Activated naive CD8-positive, alpha-beta T cell treated with anti-CD3 and anti-CD28 coated beads, Interleukin-2, amount 50 U/mL, for 24 hours (primary cell): ENCODE measurements at regions not wholly inside any gene's neighbourhood (a gene's known extent, or its start where the extent isn't known, plus 50 kb on each side); places are given as distances from the start of the nearest gene placed in this dataset.

Experiments used
- ATAC-seq: fragments of 150-1000 bp; cut with Tn5 transposase; one replicate; pipeline ENCODE4 v1.10.0; 2021
- DNase-seq: peaks from one replicate; pipeline ENCODE4 v3.0.0; 2021
- H3K27ac Mint-ChIP-seq: one replicate; pipeline ENCODE4 v1.8.0; 2021; ENCODE audit warnings: mild to moderate bottlenecking, mixed read lengths
- H3K27me3 Mint-ChIP-seq: one replicate; pipeline ENCODE4 v1.8.0; 2021; ENCODE audit warnings: mixed read lengths
- H3K36me3 Mint-ChIP-seq: one replicate; pipeline ENCODE4 v1.8.0; 2021; ENCODE audit warnings: low read depth, mixed read lengths
- H3K4me1 Mint-ChIP-seq: one replicate; pipeline ENCODE4 v1.8.0; 2021; ENCODE audit warnings: mixed read lengths
- H3K4me3 Mint-ChIP-seq: one replicate; pipeline ENCODE4 v1.8.0; 2021; ENCODE audit warnings: mild to moderate bottlenecking, moderate library complexity, mixed read lengths
- H3K9me3 Mint-ChIP-seq: one replicate; pipeline ENCODE4 v1.8.0; 2021; ENCODE audit warnings: mixed read lengths

DNA sequence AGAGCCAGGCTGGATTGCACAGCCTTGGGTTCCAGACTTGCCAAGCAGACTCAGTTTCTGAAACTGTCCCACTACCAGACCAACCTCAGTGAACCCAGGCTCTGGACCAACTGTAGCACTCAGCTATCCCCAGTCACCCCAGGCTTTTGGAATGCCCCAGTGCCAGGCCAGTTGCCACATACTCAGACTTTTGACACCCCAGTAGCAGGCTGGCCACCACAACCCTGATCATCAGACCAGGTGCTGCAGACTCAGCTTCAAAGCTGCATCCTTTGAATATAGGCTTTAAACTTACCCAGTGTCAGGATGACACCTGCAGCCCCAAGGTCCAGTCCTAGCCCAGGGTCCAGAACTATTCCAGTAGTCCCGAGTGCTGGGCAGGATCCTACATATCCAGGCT lies 1389.9 kb downstream of the ARAP2 start:
- Mint-ChIP-seq H3K27ac (no peak overlapping the region), H3K9me3 (no peaks in the 10 kb centered on the region), H3K4me1 (no peaks in the 10 kb centered on the region), H3K27me3 (no peaks in the 10 kb centered on the region), H3K4me3 (no peak overlapping the region), H3K36me3 (no peaks in the 10 kb centered on the region)
- DNase-seq (no peak), ATAC-seq (no peak)

GRCh38 chr4:34861666-34862065 lies 1382.6 kb downstream of the ARAP2 start:
- no peak for DNase-seq
- Mint-ChIP-seq H3K36me3 (no peaks in the 10 kb centered on the region), H3K27ac (no peak overlapping the region), H3K9me3 (no peaks in the 10 kb centered on the region), H3K4me3 (no peak overlapping the region), H3K27me3 (no peaks in the 10 kb centered on the region), H3K4me1 (no peaks in the 10 kb centered on the region)
- ATAC-seq: no peak

- no peak overlapping the region for H3K27ac Mint-ChIP-seq
- H3K36me3 Mint-ChIP-seq: no peaks in the 10 kb centered on the region
- no peaks in the 10 kb centered on the region for H3K4me1 Mint-ChIP-seq
- H3K9me3 Mint-ChIP-seq: peaks cover 17% of the 10 kb centered on the region
- no peak overlapping the region for H3K4me3 Mint-ChIP-seq
- no peaks in the 10 kb centered on the region for H3K27me3 Mint-ChIP-seq
- no peak for DNase-seq
- ATAC-seq: no peak
Measured at GRCh38 chr4:34878961-34879360, 1365.4 kb downstream of the ARAP2 start.

DNA sequence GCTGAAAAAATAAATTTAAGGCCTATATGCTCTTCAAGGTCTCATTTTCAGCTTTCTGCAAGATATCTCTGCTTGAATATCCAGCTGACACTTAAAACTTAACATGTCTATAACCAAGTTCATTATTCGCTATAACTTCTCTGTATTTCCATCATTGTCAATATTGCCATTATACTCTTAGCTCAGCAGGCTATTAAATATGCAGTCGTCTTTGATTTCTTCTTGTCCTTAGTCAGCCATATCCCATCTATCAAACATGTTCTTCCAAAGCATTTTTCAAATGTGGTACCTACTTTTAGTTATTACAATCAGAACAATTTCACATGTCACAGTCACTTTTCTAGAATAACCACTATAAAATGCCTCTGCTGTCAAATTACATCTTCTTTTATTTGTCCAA lies 1364.1 kb downstream of the ARAP2 start:
- no peak for ATAC-seq
- H3K36me3 Mint-ChIP-seq: no peaks in the 10 kb centered on the region
- no peaks in the 10 kb centered on the region for H3K27me3 Mint-ChIP-seq
- H3K27ac Mint-ChIP-seq: no peak overlapping the region
- H3K4me1 Mint-ChIP-seq: no peaks in the 10 kb centered on the region
- no peak overlapping the region for H3K4me3 Mint-ChIP-seq
- DNase-seq: no peak
- peaks cover 11% of the 10 kb centered on the region for H3K9me3 Mint-ChIP-seq

GRCh38 chr4:34891892-34892291 lies 1352.4 kb downstream of the ARAP2 start:
- Mint-ChIP-seq H3K4me3 (no peak overlapping the region), H3K36me3 (no peaks in the 10 kb centered on the region), H3K27ac (no peak overlapping the region), H3K27me3 (no peaks in the 10 kb centered on the region), H3K9me3 (peaks cover 5% of the 10 kb centered on the region), H3K4me1 (no peaks in the 10 kb centered on the region)
- no peak for DNase-seq
- ATAC-seq: no peak

- Mint-ChIP-seq H3K4me1 (no peaks in the 10 kb centered on the region), H3K27me3 (no peaks in the 10 kb centered on the region), H3K36me3 (no peaks in the 10 kb centered on the region), H3K9me3 (peaks cover 5% of the 10 kb centered on the region), H3K27ac (no peak overlapping the region), H3K4me3 (no peak overlapping the region)
- no peak for ATAC-seq
- DNase-seq: no peak
Measured at GRCh38 chr4:34893382-34893781, 1350.9 kb downstream of the ARAP2 start.

- peaks cover 8% of the 10 kb centered on the region for H3K9me3 Mint-ChIP-seq
Measured at GRCh38 chr4:34920032-34920431, 1324.3 kb downstream of the ARAP2 start.

GRCh38 chr4:34921391-34921790 lies 1322.9 kb downstream of the ARAP2 start:
- H3K27ac Mint-ChIP-seq: no peak overlapping the region
- H3K9me3 Mint-ChIP-seq: peaks cover 8% of the 10 kb centered on the region
- no peaks in the 10 kb centered on the region for H3K4me1 Mint-ChIP-seq

More at GRCh38 chr4:34920032-34920431, 1324.3 kb downstream of the ARAP2 start:
- DNase-seq (no peak), ATAC-seq (no peak)
- no peaks in the 10 kb centered on the region for H3K4me1 Mint-ChIP-seq
- H3K27me3 Mint-ChIP-seq: no peaks in the 10 kb centered on the region
- H3K27ac Mint-ChIP-seq: no peak overlapping the region
- no peaks in the 10 kb centered on the region for H3K36me3 Mint-ChIP-seq
- H3K4me3 Mint-ChIP-seq: no peak overlapping the region

GRCh38 chr4:34922325-34922724 lies 1322.0 kb downstream of the ARAP2 start:
- DNase-seq: no peak
- Mint-ChIP-seq H3K27ac (no peak overlapping the region), H3K27me3 (no peaks in the 10 kb centered on the region), H3K4me3 (no peak overlapping the region), H3K36me3 (no peaks in the 10 kb centered on the region), H3K4me1 (no peaks in the 10 kb centered on the region), H3K9me3 (peaks cover 8% of the 10 kb centered on the region)
- ATAC-seq: no peak

More at GRCh38 chr4:34921391-34921790, 1322.9 kb downstream of the ARAP2 start:
- ATAC-seq: no peak
- Mint-ChIP-seq H3K4me3 (no peak overlapping the region), H3K27me3 (no peaks in the 10 kb centered on the region), H3K36me3 (no peaks in the 10 kb centered on the region)
- no peak for DNase-seq

- H3K27me3 Mint-ChIP-seq: no peaks in the 10 kb centered on the region
- no peak for ATAC-seq
Measured at GRCh38 chr4:34932591-34932990, 1311.7 kb downstream of the ARAP2 start.

GRCh38 chr4:34935739-34936138 lies 1308.6 kb downstream of the ARAP2 start:
- no peak overlapping the region for H3K27ac Mint-ChIP-seq
- no peak overlapping the region for H3K4me3 Mint-ChIP-seq
- H3K4me1 Mint-ChIP-seq: no peaks in the 10 kb centered on the region
- peaks cover 5% of the 10 kb centered on the region for H3K9me3 Mint-ChIP-seq
- H3K27me3 Mint-ChIP-seq: no peaks in the 10 kb centered on the region
- H3K36me3 Mint-ChIP-seq: no peaks in the 10 kb centered on the region
- DNase-seq (no peak), ATAC-seq (no peak)

More at GRCh38 chr4:34932591-34932990, 1311.7 kb downstream of the ARAP2 start:
- no peaks in the 10 kb centered on the region for H3K4me1 Mint-ChIP-seq
- DNase-seq: no peak
- no peak overlapping the region for H3K4me3 Mint-ChIP-seq
- no peaks in the 10 kb centered on the region for H3K36me3 Mint-ChIP-seq
- peaks cover 5% of the 10 kb centered on the region for H3K9me3 Mint-ChIP-seq
- no peak overlapping the region for H3K27ac Mint-ChIP-seq

- DNase-seq (no peak), ATAC-seq (no peak)
- peaks cover 4% of the 10 kb centered on the region for H3K9me3 Mint-ChIP-seq
- no peaks in the 10 kb centered on the region for H3K4me1 Mint-ChIP-seq
- H3K27ac Mint-ChIP-seq: no peak overlapping the region
- H3K36me3 Mint-ChIP-seq: no peaks in the 10 kb centered on the region
- no peaks in the 10 kb centered on the region for H3K27me3 Mint-ChIP-seq
- no peak overlapping the region for H3K4me3 Mint-ChIP-seq
Measured at GRCh38 chr4:34939073-34939472, 1305.2 kb downstream of the ARAP2 start.

DNA sequence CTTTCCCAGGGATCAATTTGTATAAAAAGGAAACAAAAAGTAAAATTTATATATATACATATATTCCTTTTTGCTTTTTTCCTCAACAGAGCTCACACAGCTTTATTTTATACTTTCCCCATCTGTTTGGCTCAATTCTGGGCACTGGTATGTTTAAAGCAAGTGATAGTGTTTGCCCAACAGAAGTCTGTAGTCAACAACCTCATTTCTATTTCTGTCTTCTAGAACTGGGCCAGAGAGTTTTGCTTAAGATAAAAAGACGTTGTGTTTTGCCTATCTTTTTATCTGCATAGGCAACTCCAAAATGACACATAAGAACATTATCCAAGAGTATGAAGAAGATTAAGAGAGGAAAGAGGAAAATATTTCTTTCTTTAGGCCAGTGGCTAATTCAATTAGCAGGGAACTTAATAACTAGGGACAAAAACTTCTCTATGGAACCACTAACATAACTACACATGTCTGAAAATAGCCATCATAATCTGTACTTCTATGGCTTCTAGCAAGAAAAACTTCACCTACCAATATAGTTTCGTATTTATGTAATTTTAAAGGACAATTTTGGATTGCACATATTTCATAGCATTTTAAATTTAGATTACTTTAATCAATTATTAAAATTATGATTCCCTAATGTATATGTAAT lies 1300.5 kb downstream of the ARAP2 start:
- H3K9me3 Mint-ChIP-seq: peaks cover 4% of the 10 kb centered on the region
- H3K27me3 Mint-ChIP-seq: no peaks in the 10 kb centered on the region
- H3K27ac Mint-ChIP-seq: no peak overlapping the region
- H3K36me3 Mint-ChIP-seq: no peaks in the 10 kb centered on the region
- no peaks in the 10 kb centered on the region for H3K4me1 Mint-ChIP-seq
- ATAC-seq (no peak), DNase-seq (no peak)
- H3K4me3 Mint-ChIP-seq: no peak overlapping the region

DNA sequence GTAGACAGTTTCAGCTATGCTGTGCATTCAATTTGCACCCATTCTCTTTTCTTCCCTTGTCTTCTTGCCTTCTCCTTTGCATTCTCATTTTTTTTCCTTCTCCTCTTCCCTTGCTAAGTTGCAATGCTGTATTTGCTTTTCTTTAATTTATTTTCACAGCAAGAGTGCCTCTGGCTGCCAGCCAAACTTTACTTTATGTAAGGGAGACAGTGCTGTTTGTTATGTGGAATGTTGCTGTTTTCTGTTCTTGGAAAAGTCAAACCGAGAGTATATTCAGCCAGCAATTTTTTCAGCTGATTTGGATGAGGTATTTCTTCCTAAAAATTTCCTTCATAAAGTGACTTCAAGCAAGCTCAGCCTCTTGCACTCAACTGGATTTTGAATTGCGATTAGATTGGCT lies 1293.4 kb downstream of the ARAP2 start:
- ATAC-seq (no peak), DNase-seq (no peak)
- Mint-ChIP-seq H3K27me3 (no peaks in the 10 kb centered on the region), H3K4me1 (no peaks in the 10 kb centered on the region), H3K36me3 (no peaks in the 10 kb centered on the region), H3K9me3 (no peaks in the 10 kb centered on the region), H3K27ac (no peak overlapping the region), H3K4me3 (no peak overlapping the region)

DNA sequence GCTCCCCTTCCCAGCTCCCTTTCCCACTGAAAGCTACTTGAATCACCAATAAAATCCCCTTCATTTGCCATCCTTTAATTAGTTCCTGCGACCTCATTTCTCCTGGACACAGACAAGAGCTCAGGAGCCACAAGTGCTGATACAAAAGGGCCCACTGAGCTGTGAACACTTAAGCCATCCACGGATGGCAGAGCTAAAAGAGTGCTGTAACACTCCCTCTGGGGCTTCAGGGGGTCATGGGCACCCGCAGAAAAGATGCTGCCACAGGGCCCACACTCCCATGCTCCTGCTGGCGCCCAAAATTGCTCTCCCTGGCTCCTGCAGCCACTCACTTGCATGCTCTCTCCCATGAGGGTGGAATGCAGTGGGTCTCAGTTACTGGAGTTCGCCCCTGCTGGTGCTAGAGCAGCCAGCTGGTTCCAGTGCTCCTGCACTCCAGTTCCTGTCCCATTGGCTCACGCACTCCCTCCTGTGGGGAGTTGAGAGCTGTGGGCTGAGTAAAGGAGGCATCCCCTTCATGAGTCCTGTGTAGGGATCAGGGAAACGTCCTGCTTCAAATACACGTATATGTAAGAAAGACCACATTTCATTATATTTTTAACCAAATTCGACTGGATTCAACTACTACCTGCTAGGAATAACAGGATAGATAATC lies 1291.0 kb downstream of the ARAP2 start:
- Mint-ChIP-seq H3K27ac (no peak overlapping the region), H3K4me3 (no peak overlapping the region), H3K9me3 (no peaks in the 10 kb centered on the region), H3K36me3 (no peaks in the 10 kb centered on the region), H3K27me3 (no peaks in the 10 kb centered on the region), H3K4me1 (no peaks in the 10 kb centered on the region)
- DNase-seq (no peak), ATAC-seq (no peak)
